ENCODE measurements at regions not wholly inside any gene's neighbourhood (a gene's known extent, or its start where the extent isn't known, plus 50 kb on each side); places are given as distances from the start of the nearest gene placed in this dataset.

DNA sequence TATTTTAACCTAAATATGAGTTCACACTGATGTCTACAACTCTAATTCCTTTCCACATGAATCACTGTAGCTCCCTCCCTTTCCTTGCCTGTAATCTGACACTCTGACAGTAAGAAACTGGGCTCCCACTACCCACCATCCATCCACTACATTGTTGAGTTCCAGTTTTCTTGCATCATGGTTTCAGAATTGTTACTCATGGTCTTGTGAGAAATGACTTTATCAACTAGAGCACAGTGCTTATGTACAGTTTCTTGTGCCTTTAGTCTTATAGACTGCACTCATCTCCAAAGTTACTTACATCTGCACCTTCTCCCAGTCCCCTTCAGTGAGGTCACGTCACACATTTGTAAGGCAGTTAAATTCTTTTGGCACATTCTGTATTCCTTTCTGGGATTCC is 78.6 kb downstream of the RTL6 start:
- no peaks in the 10 kb centered on the region for H3K27me3 ChIP-seq (replicated peaks; ENCODE audit: control insufficient read depth, insufficient read depth, low read length)
- no peaks in the 10 kb centered on the region for H3K36me3 ChIP-seq (ENCODE audit: control insufficient read depth, insufficient read depth, low read length)
- DNase-seq (ENCODE audit: extremely low read depth, insufficient read length): no peak
- TF ChIP-seq, protein P1, sequence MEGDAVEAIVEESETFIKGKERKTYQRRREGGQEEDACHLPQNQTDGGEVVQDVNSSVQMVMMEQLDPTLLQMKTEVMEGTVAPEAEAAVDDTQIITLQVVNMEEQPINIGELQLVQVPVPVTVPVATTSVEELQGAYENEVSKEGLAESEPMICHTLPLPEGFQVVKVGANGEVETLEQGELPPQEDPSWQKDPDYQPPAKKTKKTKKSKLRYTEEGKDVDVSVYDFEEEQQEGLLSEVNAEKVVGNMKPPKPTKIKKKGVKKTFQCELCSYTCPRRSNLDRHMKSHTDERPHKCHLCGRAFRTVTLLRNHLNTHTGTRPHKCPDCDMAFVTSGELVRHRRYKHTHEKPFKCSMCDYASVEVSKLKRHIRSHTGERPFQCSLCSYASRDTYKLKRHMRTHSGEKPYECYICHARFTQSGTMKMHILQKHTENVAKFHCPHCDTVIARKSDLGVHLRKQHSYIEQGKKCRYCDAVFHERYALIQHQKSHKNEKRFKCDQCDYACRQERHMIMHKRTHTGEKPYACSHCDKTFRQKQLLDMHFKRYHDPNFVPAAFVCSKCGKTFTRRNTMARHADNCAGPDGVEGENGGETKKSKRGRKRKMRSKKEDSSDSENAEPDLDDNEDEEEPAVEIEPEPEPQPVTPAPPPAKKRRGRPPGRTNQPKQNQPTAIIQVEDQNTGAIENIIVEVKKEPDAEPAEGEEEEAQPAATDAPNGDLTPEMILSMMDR (IDR thresholded peaks at IDR 0.05; ENCODE audit: insufficient read depth, low read length, poor library complexity, severe bottlenecking): no peak
- no peak overlapping the region for H3K4me3 ChIP-seq (replicated peaks; ENCODE audit: low read depth, low read length)

DNA sequence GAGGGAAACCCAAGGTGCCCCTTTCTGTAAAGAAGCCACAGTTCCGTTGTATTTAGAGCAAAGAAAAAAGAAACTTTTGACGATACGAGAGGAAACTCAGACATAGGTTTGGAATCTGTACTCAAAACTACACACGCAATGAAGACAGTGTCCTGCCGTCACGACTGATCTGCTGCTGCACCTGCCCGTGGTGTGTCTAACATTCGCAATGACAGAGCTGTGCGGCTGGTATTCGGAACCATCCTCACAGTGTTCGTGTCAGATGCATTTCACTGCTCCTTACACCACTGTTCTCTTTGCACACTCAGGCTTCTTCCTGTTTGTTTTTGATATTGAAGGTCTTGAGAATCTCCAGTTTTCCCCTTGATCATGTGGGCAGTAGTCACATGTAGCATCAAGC is 84.8 kb downstream of the RTL6 start:
- H3K27me3 ChIP-seq (replicated peaks; ENCODE audit: control insufficient read depth, insufficient read depth, low read length): no peaks in the 10 kb centered on the region; the same call in 1 of the 2 replicates
- no peak overlapping the region for H3K4me3 ChIP-seq (replicated peaks; ENCODE audit: low read depth, low read length)
- TF ChIP-seq, protein P1 (IDR thresholded peaks at IDR 0.05; ENCODE audit: insufficient read depth, low read length, poor library complexity, severe bottlenecking): no peak

DNA sequence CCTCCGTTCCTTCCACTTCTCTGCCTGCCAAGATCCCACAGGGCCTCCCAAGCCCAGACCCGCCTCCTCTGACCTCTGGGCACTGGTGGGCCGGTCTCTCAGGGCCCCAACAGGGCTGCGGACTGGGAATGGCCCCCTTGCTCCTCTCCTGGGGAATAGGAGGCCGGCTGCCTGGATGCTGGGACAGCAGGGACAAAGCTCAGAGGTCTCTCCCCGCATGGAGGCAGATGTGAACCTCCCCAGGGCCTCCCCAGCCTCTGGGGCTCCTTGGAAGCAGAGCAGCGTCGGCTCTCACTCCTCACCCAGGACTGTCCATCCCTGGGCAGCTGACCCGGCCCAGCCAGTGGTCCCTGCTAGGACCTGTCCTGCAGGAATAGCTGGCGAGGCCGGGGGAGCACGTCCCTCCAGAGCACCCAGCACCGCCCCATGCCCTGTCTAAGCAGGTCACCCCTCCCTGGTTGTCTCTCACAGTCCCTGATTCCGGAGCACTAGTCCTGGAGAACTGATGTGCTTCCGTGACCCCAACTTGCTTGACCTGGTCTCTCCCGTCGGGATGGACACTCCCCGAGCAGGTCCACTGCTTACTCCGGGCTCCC is 85.8 kb downstream of the RTL6 start:
- TF ChIP-seq, protein P1 (IDR thresholded peaks at IDR 0.05; ENCODE audit: insufficient read depth, low read length, poor library complexity, severe bottlenecking): no peak
- no peaks in the 10 kb centered on the region for H3K36me3 ChIP-seq (ENCODE audit: control insufficient read depth, insufficient read depth, low read length)
- H3K4me3 ChIP-seq (replicated peaks; ENCODE audit: low read depth, low read length): no peak overlapping the region
- H3K27me3 ChIP-seq (replicated peaks; ENCODE audit: control insufficient read depth, insufficient read depth, low read length): no peaks in the 10 kb centered on the region; the same call in 1 of the 2 replicates
- no peak for DNase-seq (ENCODE audit: extremely low read depth, insufficient read length)

More for the DNA sequence above, 84.8 kb downstream of the RTL6 start:
- no peaks in the 10 kb centered on the region for H3K36me3 ChIP-seq (ENCODE audit: control insufficient read depth, insufficient read depth, low read length)
- DNase-seq (ENCODE audit: extremely low read depth, insufficient read length): no peak

DNA sequence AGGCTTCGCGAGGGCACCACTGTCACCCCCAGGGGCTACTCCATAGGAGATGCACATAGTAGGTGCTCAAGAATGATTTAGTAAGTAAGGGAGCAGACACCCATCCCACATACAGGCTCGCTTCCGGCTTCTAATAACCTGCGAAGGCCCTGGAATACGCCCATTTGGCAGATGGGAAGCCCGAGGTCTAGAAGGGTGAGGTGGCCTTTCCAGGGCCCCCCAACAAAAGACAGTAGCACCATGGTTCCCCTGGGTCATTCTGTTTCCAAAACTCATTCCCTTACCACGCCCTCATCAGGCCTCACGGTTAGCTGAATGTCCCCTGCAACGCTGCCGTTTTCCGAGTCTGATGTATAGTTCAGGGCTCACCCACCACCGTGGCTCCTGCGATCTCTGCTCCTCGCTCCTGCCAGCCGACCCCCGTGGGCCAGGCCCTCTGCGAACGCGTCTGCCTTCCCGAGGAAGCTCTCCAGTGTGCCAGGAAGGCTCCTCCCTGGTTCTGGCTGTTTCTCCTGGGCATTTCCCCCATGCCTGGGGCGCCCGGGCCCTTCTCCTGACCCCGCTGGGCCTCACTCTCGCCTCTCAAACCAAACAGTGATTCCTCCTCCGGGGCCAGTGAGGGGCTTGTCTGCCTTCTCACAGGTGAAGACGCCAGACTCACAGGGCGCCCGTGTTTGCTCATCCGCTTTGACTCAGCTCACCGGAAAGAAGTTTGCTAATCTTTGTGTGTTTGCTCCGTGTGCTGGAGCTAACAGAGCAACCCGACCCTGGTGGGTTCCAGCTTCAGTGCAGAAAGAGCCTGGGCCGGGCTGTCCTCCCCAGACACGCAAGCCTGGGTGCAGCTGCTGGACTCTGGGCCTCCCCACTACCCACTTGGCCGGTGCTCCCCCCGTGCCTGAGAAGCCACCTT is 86.6 kb downstream of the RTL6 start:
- no peaks in the 10 kb centered on the region for H3K36me3 ChIP-seq (ENCODE audit: control insufficient read depth, insufficient read depth, low read length)
- no peak for DNase-seq (ENCODE audit: extremely low read depth, insufficient read length)
- TF ChIP-seq, protein P1 (IDR thresholded peaks at IDR 0.05; ENCODE audit: insufficient read depth, low read length, poor library complexity, severe bottlenecking): no peak
- no peak overlapping the region for H3K4me3 ChIP-seq (replicated peaks; ENCODE audit: low read depth, low read length)
- H3K27me3 ChIP-seq (replicated peaks; ENCODE audit: control insufficient read depth, insufficient read depth, low read length): no peaks in the 10 kb centered on the region; the same call in 1 of the 2 replicates

DNA sequence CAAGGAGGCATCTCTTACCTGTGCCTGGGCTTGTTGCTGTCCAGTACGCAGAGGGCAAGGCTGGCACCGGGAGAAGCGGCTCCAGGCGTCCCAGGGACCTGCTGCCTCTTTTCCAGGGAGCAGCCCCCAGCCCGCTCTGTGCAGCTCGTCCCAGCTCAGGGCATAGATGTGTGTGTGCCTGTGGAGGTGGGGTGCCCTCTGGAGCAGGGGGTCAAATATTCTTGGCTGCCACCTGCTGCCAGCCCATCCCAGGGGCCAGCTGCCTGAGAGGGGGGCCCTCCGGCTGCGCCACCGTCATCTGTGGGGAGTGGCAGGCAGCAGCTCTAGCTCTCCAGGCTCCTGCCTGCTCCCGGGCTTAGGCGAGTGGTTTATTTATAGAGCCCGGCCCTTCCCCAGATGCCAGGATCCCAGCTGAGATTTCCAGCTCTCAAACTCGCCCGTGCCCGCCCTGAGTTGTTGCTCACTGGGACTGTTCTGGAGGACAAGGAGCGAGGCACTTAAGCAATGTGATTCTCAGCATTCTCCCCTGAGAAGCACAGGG is 87.5 kb downstream of the RTL6 start:
- no peak for DNase-seq (ENCODE audit: extremely low read depth, insufficient read length)
- Histone ChIP-seq H3K4me3 (replicated peaks; ENCODE audit: low read depth, low read length) (no peak overlapping the region), H3K27me3 (replicated peaks; ENCODE audit: control insufficient read depth, insufficient read depth, low read length) (no peaks in the 10 kb centered on the region; the same call in 1 of the 2 replicates), H3K36me3 (ENCODE audit: control insufficient read depth, insufficient read depth, low read length) (no peaks in the 10 kb centered on the region)
- TF ChIP-seq, protein P1 (IDR thresholded peaks at IDR 0.05; ENCODE audit: insufficient read depth, low read length, poor library complexity, severe bottlenecking): no peak

Data from GM06990 (cell line).